HEK293 (cell line): ENCODE measurements at regions not wholly inside any gene's neighbourhood (a gene's known extent, or its start where the extent isn't known, plus 50 kb on each side); places are given as distances from the start of the nearest gene placed in this dataset.
A peak's percentile ranks its signal among the peaks of the same experiment; 100 is the strongest.

Source experiments
- CTCF ChIA-PET: fragments of 350-600 bp; formaldehyde crosslinking; extraction: SDS; loops from one replicate; lab custom pipeline; 2021; ENCODE audit warnings: antibody characterized with exemption; lab: Yijun Ruan, JAX
- POLR2A ChIA-PET: fragments of 300-600 bp; formaldehyde crosslinking; extraction: SDS; loops from one replicate; lab custom pipeline; 2020; ENCODE audit warnings: antibody characterized with exemption, inconsistent platforms; lab: Yijun Ruan, JAX
- H3K27ac ChIP-seq: fragments of 200-500 bp; sonication (Bioruptor generic); 2 replicates; pipeline ENCODE4 v1.5.1; 2014; ENCODE audit warnings: low read depth, low read length, control low read depth, inconsistent platforms; ENCODE audit errors: extremely low read depth
- H3K36me3 ChIP-seq, 2 experiments: fragments of 200-500 bp in 1 of 2; sonication (Bioruptor generic) in 1 of 2; 1 replicate in 1 of 2; 2 replicates in 1 of 2; pipeline ENCODE4 v1.5.1; 2014 to 2017; ENCODE audit warnings: inconsistent platforms in 2 of 2, low read length in 2 of 2; ENCODE audit not compliant: control insufficient read depth in 2 of 2, insufficient read depth in 1 of 2
- H3K4me1 ChIP-seq: fragments of 200-500 bp; sonication (Bioruptor generic); 2 replicates; pipeline ENCODE4 v1.5.1; 2014; ENCODE audit warnings: mild to moderate bottlenecking, low read length, inconsistent platforms; ENCODE audit not compliant: control insufficient read depth, insufficient read depth
- H3K4me3 ChIP-seq: 2 replicates; pipeline ENCODE4 v1.5.1; 2011; ENCODE audit warnings: low read depth, mild to moderate bottlenecking, control low read depth, low read length, moderate library complexity
- H3K9me3 ChIP-seq: fragments of 200-500 bp; sonication (Bioruptor generic); 2 replicates; pipeline ENCODE4 v1.5.1; 2014; ENCODE audit warnings: low read depth, low read length, inconsistent platforms; ENCODE audit not compliant: control insufficient read depth, insufficient read depth
- BCL6B ChIP-seq: fragments of 450-650 bp; formaldehyde crosslinking; IDR thresholded peaks from 2 replicates; pipeline ENCODE4 v1.5.1; 2017; ENCODE audit warnings: missing biosample characterization, missing genetic modification characterization
- GFI1B ChIP-seq: fragments of 450-650 bp; formaldehyde crosslinking; IDR thresholded peaks from 2 replicates; pipeline ENCODE4 v1.5.1; 2016; ENCODE audit warnings: missing biosample characterization, missing genetic modification characterization
- KLF17 ChIP-seq: fragments of 450-650 bp; formaldehyde crosslinking; IDR thresholded peaks from 2 replicates; pipeline ENCODE4 v1.5.1; 2016; ENCODE audit warnings: missing biosample characterization, missing genetic modification characterization
- MZF1 ChIP-seq: fragments of 450-650 bp; formaldehyde crosslinking; IDR thresholded peaks from 2 replicates; pipeline ENCODE4 v1.5.1; 2017; ENCODE audit warnings: missing biosample characterization, missing genetic modification characterization, borderline replicate concordance
- TSHZ1 ChIP-seq: fragments of 450-650 bp; formaldehyde crosslinking; IDR thresholded peaks from 2 replicates; pipeline ENCODE4 v1.5.1; 2016; ENCODE audit warnings: missing biosample characterization, missing genetic modification characterization, borderline replicate concordance
- ZFHX2 ChIP-seq: fragments of 450-650 bp; formaldehyde crosslinking; conservative IDR thresholded peaks from 2 replicates; pipeline ENCODE4 v1.5.1; 2016; ENCODE audit warnings: missing biosample characterization, missing genetic modification characterization
- ZNF121 ChIP-seq: fragments of 450-650 bp; formaldehyde crosslinking; IDR thresholded peaks from 2 replicates; pipeline ENCODE4 v1.5.1; 2016; ENCODE audit warnings: missing biosample characterization, missing genetic modification characterization
- ZNF341 ChIP-seq: fragments of 450-650 bp; formaldehyde crosslinking; IDR thresholded peaks from 2 replicates; pipeline ENCODE4; 2016; ENCODE audit warnings: low read depth, missing biosample characterization, missing genetic modification characterization
- ZNF37A ChIP-seq: fragments of 450-650 bp; IDR thresholded peaks from 2 replicates; pipeline ENCODE4 v1.5.1; 2018; ENCODE audit warnings: missing biosample characterization, missing genetic modification characterization
- ZNF433 ChIP-seq: fragments of 450-650 bp; formaldehyde crosslinking; IDR thresholded peaks from 2 replicates; pipeline ENCODE4 v1.5.1; 2016; ENCODE audit warnings: missing biosample characterization, missing genetic modification characterization, low read depth
- ZNF558 ChIP-seq: fragments of 450-650 bp; formaldehyde crosslinking; IDR thresholded peaks from 2 replicates; pipeline ENCODE4 v1.5.1; 2016; ENCODE audit warnings: missing biosample characterization, missing genetic modification characterization
- ZNF571 ChIP-seq: fragments of 450-650 bp; formaldehyde crosslinking; IDR thresholded peaks from 2 replicates; pipeline ENCODE4 v1.5.0; 2017; ENCODE audit warnings: missing biosample characterization, missing genetic modification characterization

GRCh38 chr11:97722721-97723120, 1298.0 kb upstream of the CNTN5 start:
- Histone ChIP-seq H3K4me1 (no peaks in the 10 kb centered on the region), H3K4me3 (no peak overlapping the region), H3K36me3 (no peaks in the 10 kb centered on the region), H3K27ac (peak overlapping the region; percentile 40), H3K9me3 (no peaks in the 10 kb centered on the region)
- TF ChIP-seq ZNF558 (no peak), TSHZ1 (tag by site-specific recombination) (no peak), GFI1B (no peak), ZNF341 (tag by site-specific recombination) (no peak), ZFHX2 (tag by site-specific recombination) (no peak), ZNF571 (tag by site-specific recombination) (no peak), KLF17 (no peak)
- CTCF ChIA-PET, result no interaction called here
- POLR2A ChIA-PET, result no interaction called here

GRCh38 chr11:97729546-97730272, 1291.0 kb upstream of the CNTN5 start:
- H3K36me3 ChIP-seq, result no peaks in the 10 kb centered on the region
- no peak overlapping the region for H3K27ac ChIP-seq
- H3K4me3 ChIP-seq, result no peak overlapping the region
- POLR2A ChIA-PET, result no interaction called here
- H3K9me3 ChIP-seq, result no peaks in the 10 kb centered on the region
- CTCF ChIA-PET, result no interaction called here
- TF ChIP-seq ZNF37A (tag by site-specific recombination) (no peak), ZNF121 (no peak)
- H3K4me1 ChIP-seq, result no peaks in the 10 kb centered on the region

- no peak for TF ChIP-seq BCL6B
- TF ChIP-seq ZNF433 (tag by site-specific recombination), result no peak
- TF ChIP-seq MZF1 (tag by site-specific recombination), result no peak
- TF ChIP-seq, all 188 proteins: peak for 0
- no peaks in the 10 kb centered on the region for H3K36me3 ChIP-seq
- no peaks in the 10 kb centered on the region for H3K4me1 ChIP-seq
- no peaks in the 10 kb centered on the region for H3K9me3 ChIP-seq
- POLR2A ChIA-PET, result no interaction called here
- no peak overlapping the region for H3K27ac ChIP-seq
- CTCF ChIA-PET, result no interaction called here
- H3K4me3 ChIP-seq, result no peak overlapping the region
Measured at GRCh38 chr11:97732011-97732632, 1288.6 kb upstream of the CNTN5 start.
